ENCODE measurements at regions not wholly inside any gene's neighbourhood (a gene's known extent, or its start where the extent isn't known, plus 50 kb on each side); places are given as distances from the start of the nearest gene placed in this dataset.

DNA sequence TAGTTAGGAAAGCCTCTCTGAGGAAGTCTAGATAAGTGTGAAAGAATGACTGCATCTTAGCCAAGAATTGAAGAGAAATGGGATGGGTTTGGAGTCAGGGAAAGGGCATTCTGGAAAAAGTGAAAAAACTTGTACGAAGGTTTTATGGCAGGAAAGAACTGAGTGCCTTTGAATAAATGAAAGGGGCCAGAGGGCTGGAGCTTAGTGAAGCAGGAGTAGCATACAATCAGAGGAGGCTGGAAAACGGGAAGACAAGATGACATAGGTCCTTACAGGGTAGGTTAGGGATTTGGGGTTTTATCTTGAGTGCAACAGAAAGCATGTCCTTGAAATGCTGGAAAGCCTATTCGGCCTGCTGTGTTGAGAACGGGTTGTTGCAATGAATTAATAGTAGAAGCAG lies 152.6 kb upstream of the RND3 start:
- TF ChIP-seq, protein P1, sequence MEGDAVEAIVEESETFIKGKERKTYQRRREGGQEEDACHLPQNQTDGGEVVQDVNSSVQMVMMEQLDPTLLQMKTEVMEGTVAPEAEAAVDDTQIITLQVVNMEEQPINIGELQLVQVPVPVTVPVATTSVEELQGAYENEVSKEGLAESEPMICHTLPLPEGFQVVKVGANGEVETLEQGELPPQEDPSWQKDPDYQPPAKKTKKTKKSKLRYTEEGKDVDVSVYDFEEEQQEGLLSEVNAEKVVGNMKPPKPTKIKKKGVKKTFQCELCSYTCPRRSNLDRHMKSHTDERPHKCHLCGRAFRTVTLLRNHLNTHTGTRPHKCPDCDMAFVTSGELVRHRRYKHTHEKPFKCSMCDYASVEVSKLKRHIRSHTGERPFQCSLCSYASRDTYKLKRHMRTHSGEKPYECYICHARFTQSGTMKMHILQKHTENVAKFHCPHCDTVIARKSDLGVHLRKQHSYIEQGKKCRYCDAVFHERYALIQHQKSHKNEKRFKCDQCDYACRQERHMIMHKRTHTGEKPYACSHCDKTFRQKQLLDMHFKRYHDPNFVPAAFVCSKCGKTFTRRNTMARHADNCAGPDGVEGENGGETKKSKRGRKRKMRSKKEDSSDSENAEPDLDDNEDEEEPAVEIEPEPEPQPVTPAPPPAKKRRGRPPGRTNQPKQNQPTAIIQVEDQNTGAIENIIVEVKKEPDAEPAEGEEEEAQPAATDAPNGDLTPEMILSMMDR (conservative IDR thresholded peaks at IDR 0.05; ENCODE audit: low read length), result no peak
- no peak overlapping the region for H3K4me3 ChIP-seq (ENCODE audit: low read length)
- no peak for DNase-seq (ENCODE audit: low read depth)

DNA sequence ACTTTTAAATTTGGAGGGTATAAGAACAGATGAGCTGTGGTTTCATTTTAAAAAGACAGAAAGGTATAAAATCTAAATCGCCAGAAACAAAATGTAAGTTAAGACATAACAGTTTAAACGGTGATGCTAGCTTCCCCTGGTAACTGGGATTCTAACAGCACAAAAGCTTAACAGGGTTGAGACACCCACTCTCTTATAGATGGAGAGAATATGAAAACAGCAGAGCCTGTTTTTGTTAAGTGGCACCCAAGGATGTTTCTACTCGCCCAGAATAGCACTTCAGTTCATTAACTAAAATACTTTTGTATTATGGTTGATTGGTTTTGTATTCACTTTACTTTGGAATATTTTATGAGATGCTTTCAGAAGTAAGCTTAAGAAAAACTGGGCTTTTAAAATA lies 151.9 kb upstream of the RND3 start:
- no peak overlapping the region for H3K4me3 ChIP-seq (ENCODE audit: low read length)
- TF ChIP-seq, protein P1 (conservative IDR thresholded peaks at IDR 0.05; ENCODE audit: low read length), result no peak
- no peak for DNase-seq (ENCODE audit: low read depth)

GRCh38 chr2:150631236-150631821 lies 143.9 kb upstream of the RND3 start:
- DNase-seq (ENCODE audit: low read depth), result no peak
- H3K4me3 ChIP-seq (ENCODE audit: low read length), result no peak overlapping the region
- TF ChIP-seq, protein P1 (conservative IDR thresholded peaks at IDR 0.05; ENCODE audit: low read length), result no peak

DNA sequence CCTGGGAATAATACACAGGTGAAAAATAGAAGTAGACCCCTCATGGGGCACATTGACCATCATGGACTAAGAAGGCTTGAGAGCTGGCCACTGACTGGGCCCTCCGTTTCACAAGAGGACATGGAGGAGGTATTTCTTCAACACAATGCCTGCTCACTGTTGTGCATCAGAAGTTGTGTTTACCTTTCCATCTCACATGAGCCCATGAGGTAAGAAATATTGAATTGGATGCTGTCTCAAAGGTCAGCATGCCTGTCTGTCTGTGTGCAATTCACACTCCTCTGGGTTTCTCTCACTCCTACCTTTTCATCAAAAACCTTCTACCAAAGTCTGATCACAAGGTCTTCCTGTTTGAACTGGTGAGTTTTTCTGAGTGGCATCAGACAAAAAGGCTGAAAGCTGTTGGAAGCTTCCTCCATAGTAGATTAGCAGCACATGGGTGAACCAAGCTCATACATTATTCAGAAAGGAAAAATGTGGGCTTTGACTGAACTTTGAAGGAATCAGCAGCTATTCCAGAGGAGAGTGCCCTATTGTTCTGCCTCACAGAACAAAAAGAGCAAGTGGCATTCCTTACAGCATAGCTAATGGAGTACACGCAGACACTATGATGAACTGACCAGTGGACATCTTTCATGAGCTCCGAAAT lies 143.2 kb upstream of the RND3 start:
- TF ChIP-seq, protein P1 (conservative IDR thresholded peaks at IDR 0.05; ENCODE audit: low read length), result no peak
- DNase-seq (ENCODE audit: low read depth), result peak; percentile 88

DNA sequence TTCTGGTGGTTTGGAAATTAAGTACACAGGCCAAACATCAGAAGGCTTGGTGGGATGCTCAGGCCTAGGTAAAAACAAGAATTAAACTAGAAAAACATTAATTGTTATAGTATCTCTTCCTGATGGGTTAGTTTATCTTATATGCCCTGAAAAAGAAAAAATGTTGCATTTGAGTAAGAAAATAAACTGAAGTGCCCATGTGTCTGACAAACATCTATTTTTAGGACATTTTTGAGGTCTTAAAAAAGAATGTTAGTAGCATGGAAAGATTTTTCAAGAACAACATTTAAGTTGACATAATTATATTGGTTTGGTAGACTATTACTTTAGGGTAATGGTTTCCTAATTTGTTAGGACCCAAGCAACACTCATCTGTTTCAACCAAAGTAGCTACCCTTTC lies 140.1 kb upstream of the RND3 start:
- H3K4me3 ChIP-seq (ENCODE audit: low read length), result no peak overlapping the region
- no peak for DNase-seq (ENCODE audit: low read depth)
- TF ChIP-seq, protein P1 (conservative IDR thresholded peaks at IDR 0.05; ENCODE audit: low read length), result no peak

More for the DNA sequence above, 143.2 kb upstream of the RND3 start:
- H3K4me3 ChIP-seq (ENCODE audit: low read length), result no peak overlapping the region

GRCh38 chr2:150626934-150627411 lies 139.5 kb upstream of the RND3 start:
- TF ChIP-seq, protein P1 (conservative IDR thresholded peaks at IDR 0.05; ENCODE audit: low read length), result no peak
- peak; percentile 49 for DNase-seq (ENCODE audit: low read depth)
- no peak overlapping the region for H3K4me3 ChIP-seq (ENCODE audit: low read length)

DNA sequence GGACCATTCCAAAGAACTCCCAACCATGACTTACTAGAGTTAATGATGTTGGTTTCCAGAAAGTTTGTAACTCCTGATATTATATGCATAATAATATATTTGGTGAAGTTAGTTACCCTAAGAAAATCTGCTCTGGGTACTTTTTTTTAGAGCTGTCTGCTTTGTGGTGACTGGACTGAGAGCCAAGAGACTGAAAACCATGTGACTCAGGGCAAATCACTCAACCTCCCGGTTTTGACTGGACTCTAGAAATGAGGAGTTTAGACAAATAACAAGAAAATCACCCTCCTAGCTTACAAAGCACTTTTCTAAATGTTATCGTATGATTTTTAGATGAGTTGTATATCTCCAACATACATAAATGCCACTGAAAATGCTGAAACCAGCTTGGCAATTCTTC lies 138.3 kb upstream of the RND3 start:
- no peak overlapping the region for H3K4me3 ChIP-seq (ENCODE audit: low read length)
- TF ChIP-seq, protein P1 (conservative IDR thresholded peaks at IDR 0.05; ENCODE audit: low read length), result no peak
- DNase-seq (ENCODE audit: low read depth), result no peak

All from AG10803 (cell line).